T-helper 1 cell (primary cell): ENCODE measurements at regions not wholly inside any gene's neighbourhood (a gene's known extent, or its start where the extent isn't known, plus 50 kb on each side); places are given as distances from the start of the nearest gene placed in this dataset.
"Not testable (repeated sequence)": the region's sequence is repeated elsewhere in the genome, so short reads cannot be mapped to it uniquely, and the experiment has no call there.

Experiments used
- DNase-seq, 5 donors: peaks; one replicate each; pipeline ENCODE4 v3.0.0-alpha.2; 2012 to 2020

- DNase-seq, result no peak
Observed at GRCh38 chr16:52727441-52727840, 180.5 kb upstream of the TOX3 start.

- DNase-seq, result no peak
Observed at GRCh38 chr16:52725461-52725860, 178.5 kb upstream of the TOX3 start.

- no peak for DNase-seq
Observed at GRCh38 chr16:52725043-52725442, 178.1 kb upstream of the TOX3 start.

GRCh38 chr16:52721331-52721730 lies 174.4 kb upstream of the TOX3 start:
- DNase-seq, result no peak

GRCh38 chr16:52718046-52718445 lies 171.1 kb upstream of the TOX3 start:
- no peak for DNase-seq

- no peak for DNase-seq
Observed at GRCh38 chr16:52713740-52714139, 166.8 kb upstream of the TOX3 start.

- DNase-seq, result no peak
Observed at GRCh38 chr16:52709306-52709705, 162.4 kb upstream of the TOX3 start.

GRCh38 chr16:52708476-52708875 lies 161.5 kb upstream of the TOX3 start:
- DNase-seq, result no peak

GRCh38 chr16:52707676-52708337 lies 160.9 kb upstream of the TOX3 start:
- DNase-seq, result no peak

GRCh38 chr16:52705122-52705521 lies 158.2 kb upstream of the TOX3 start:
- no peak for DNase-seq

GRCh38 chr16:52697971-52698370 lies 151.0 kb upstream of the TOX3 start:
- no peak for DNase-seq

- no peak for DNase-seq
Observed at GRCh38 chr16:52696126-52696525, 149.2 kb upstream of the TOX3 start.

- DNase-seq, result no peak
Observed at GRCh38 chr16:52690468-52690867, 143.5 kb upstream of the TOX3 start.

GRCh38 chr16:52680993-52681392 lies 134.1 kb upstream of the TOX3 start:
- DNase-seq, result no peak

- DNase-seq, result no peak
Observed at GRCh38 chr16:52677501-52677900, 130.6 kb upstream of the TOX3 start.

GRCh38 chr16:52676959-52677358 lies 130.0 kb upstream of the TOX3 start:
- DNase-seq, result no peak

GRCh38 chr16:52671590-52671989 lies 124.6 kb upstream of the TOX3 start:
- DNase-seq, result no peak

- DNase-seq, result no peak
Observed at GRCh38 chr16:52657924-52658323, 111.0 kb upstream of the TOX3 start.

GRCh38 chr16:52655916-52656315 lies 109.0 kb upstream of the TOX3 start:
- not testable (repeated sequence) for DNase-seq

GRCh38 chr16:52655156-52655555 lies 108.2 kb upstream of the TOX3 start:
- DNase-seq, result not testable (repeated sequence)

GRCh38 chr16:52652033-52652432 lies 105.1 kb upstream of the TOX3 start:
- no peak for DNase-seq

GRCh38 chr16:52650789-52651188 lies 103.8 kb upstream of the TOX3 start:
- DNase-seq, result no peak

GRCh38 chr16:52650318-52650717 lies 103.4 kb upstream of the TOX3 start:
- no peak for DNase-seq

GRCh38 chr16:52649870-52650269 lies 102.9 kb upstream of the TOX3 start:
- no peak for DNase-seq

- no peak for DNase-seq
Observed at GRCh38 chr16:52647588-52647987, 100.6 kb upstream of the TOX3 start.
